SK-N-SH (cell line): ENCODE measurements at regions not wholly inside any gene's neighbourhood (a gene's known extent, or its start where the extent isn't known, plus 50 kb on each side); places are given as distances from the start of the nearest gene placed in this dataset.

Experiments used
- CTCF ChIA-PET: fragments of 300-600, 350-600 bp; formaldehyde crosslinking; extraction: SDS; loops from one replicate; lab custom pipeline; 2021; lab: Yijun Ruan, JAX
- POLR2A ChIA-PET: fragments of 350-600 bp; sonication (Branson Sonifier 250); formaldehyde crosslinking; extraction: SDS; loops from one replicate; lab custom pipeline; 2020; ENCODE audit warnings: antibody characterized with exemption, inconsistent platforms; lab: Yijun Ruan, JAX
- DNase-seq: peaks from one replicate; pipeline ENCODE4 v3.0.0; 2012
- H2AFZ ChIP-seq: fragments of 200-600 bp; sonication (generic); 2 replicates; pipeline ENCODE4 v1.8.1; 2016; ENCODE audit warnings: antibody characterized with exemption, mild to moderate bottlenecking, low read depth
- H3F3A ChIP-seq: fragments of 200-600 bp; sonication (generic); replicated peaks from 2 replicates; pipeline ENCODE3; 2016; ENCODE audit warnings: antibody characterized with exemption, mild to moderate bottlenecking; ENCODE audit not compliant: insufficient read depth
- H3K27ac ChIP-seq, 2 experiments: fragments of 200-500 bp in 1 of 2; fragments of 200-600 bp in 1 of 2; sonication (Bioruptor generic) in 1 of 2; sonication (generic), shearing (Covaris generic) in 1 of 2; 2 replicates each; pipeline versions ENCODE4 v1.5.1 to v1.6.1; 2014 to 2016; ENCODE audit warnings: low read depth in 2 of 2, inconsistent platforms in 1 of 2, low read length in 1 of 2, mild to moderate bottlenecking in 1 of 2, mixed read lengths in 1 of 2
- H3K27me3 ChIP-seq: fragments of 200-600 bp; sonication (generic), shearing (Covaris generic); 2 replicates; pipeline ENCODE4 v1.6.1; 2016; ENCODE audit warnings: mixed run types; ENCODE audit not compliant: insufficient read depth
- H3K36me3 ChIP-seq, 2 experiments: fragments of 200-500 bp in 1 of 2; fragments of 200-600 bp in 1 of 2; sonication (Bioruptor generic) in 1 of 2; sonication (generic) in 1 of 2; replicated peaks in 1 of 2; 2 replicates each; pipeline versions ENCODE3 to v1.5.1; 2014 to 2016; ENCODE audit warnings: low read length in 1 of 2, mild to moderate bottlenecking in 1 of 2; ENCODE audit not compliant: insufficient read depth in 2 of 2, control insufficient read depth in 1 of 2
- H3K4me1 ChIP-seq, 2 experiments: fragments of 200-500 bp in 1 of 2; fragments of 200-600 bp in 1 of 2; sonication (Bioruptor generic) in 1 of 2; sonication (generic), shearing (Covaris generic) in 1 of 2; 2 replicates each; pipeline versions ENCODE4 v1.5.1 to v1.6.1; 2014 to 2016; ENCODE audit warnings: low read depth in 1 of 2, low read length in 1 of 2, mixed run types in 1 of 2; ENCODE audit not compliant: insufficient read depth in 2 of 2, control insufficient read depth in 1 of 2
- H3K4me2 ChIP-seq: fragments of 200-600 bp; sonication (generic), shearing (Covaris generic); 2 replicates; pipeline ENCODE4 v1.6.1; 2017; ENCODE audit warnings: mixed run types
- H3K4me3 ChIP-seq, 2 experiments: fragments of 200-500 bp in 1 of 2; fragments of 200-600 bp in 1 of 2; sonication (Bioruptor generic) in 1 of 2; sonication (generic), shearing (Covaris generic) in 1 of 2; 2 replicates each; pipeline versions ENCODE4 v1.5.1 to v1.8.1; 2014 to 2016; ENCODE audit warnings: low read depth in 2 of 2, inconsistent platforms in 1 of 2, low read length in 1 of 2, mild to moderate bottlenecking in 1 of 2, mixed read lengths in 1 of 2, moderate library complexity in 1 of 2
- H3K79me2 ChIP-seq: fragments of 200-600 bp; sonication (generic); 2 replicates; pipeline ENCODE4 v1.8.1; 2017; ENCODE audit warnings: mild to moderate bottlenecking; ENCODE audit not compliant: insufficient read depth
- H3K9ac ChIP-seq: fragments of 200-600 bp; sonication (generic); 2 replicates; pipeline ENCODE4 v1.6.1; 2017; ENCODE audit warnings: mixed run types
- H3K9me2 ChIP-seq: fragments of 200-600 bp; sonication (generic); 2 replicates; pipeline ENCODE4 v1.6.1; 2017; ENCODE audit warnings: mixed run types
- H3K9me3 ChIP-seq: fragments of 200-600 bp; sonication (generic); 2 replicates; pipeline ENCODE4 v1.6.1; 2017; ENCODE audit warnings: mixed run types, mild to moderate bottlenecking, moderate library complexity
- H4K20me1 ChIP-seq: fragments of 200-600 bp; sonication (generic); 2 replicates; pipeline ENCODE4 v1.6.1; 2017; ENCODE audit warnings: mild to moderate bottlenecking, mixed run types; ENCODE audit not compliant: insufficient read depth
- EZH2phosphoT487 ChIP-seq: fragments of 200-600 bp; sonication (generic); IDR thresholded peaks from 2 replicates; pipeline ENCODE4 v1.6.1; 2017; ENCODE audit warnings: low read depth, mixed run types, mild to moderate bottlenecking, antibody characterized with exemption, moderate library complexity, borderline replicate concordance
- FOSL2 ChIP-seq: IDR thresholded peaks from 2 replicates; pipeline ENCODE4 v1.4.0; 2012; ENCODE audit warnings: low read depth, mild to moderate bottlenecking, moderate library complexity, borderline replicate concordance
- FOXM1 ChIP-seq: IDR thresholded peaks from 2 replicates; pipeline ENCODE4 v1.4.0; 2012; ENCODE audit warnings: low read depth, mild to moderate bottlenecking
- GATA2 ChIP-seq: sonication (generic); formaldehyde crosslinking; IDR thresholded peaks from 2 replicates; pipeline ENCODE4 v1.5.0; 2020; ENCODE audit warnings: mild to moderate bottlenecking, missing genetic modification reagents
- JUND ChIP-seq: IDR thresholded peaks from 2 replicates; pipeline ENCODE4 v1.4.0; 2012
- MAX ChIP-seq: IDR thresholded peaks from 2 replicates; pipeline ENCODE4 v1.4.0; 2012; ENCODE audit warnings: low read depth
- RCOR1 ChIP-seq: fragments of 150-350 bp; IDR thresholded peaks from 2 replicates; pipeline ENCODE4 v1.6.1; 2017; ENCODE audit warnings: antibody characterized with exemption, low read length
- REST ChIP-seq: IDR thresholded peaks from 2 replicates; pipeline ENCODE4 v1.6.1; 2012; ENCODE audit warnings: mild to moderate bottlenecking, low read depth, low read length, moderate library complexity
- SIN3A ChIP-seq: IDR thresholded peaks from 2 replicates; pipeline ENCODE4 v1.6.1; 2012; ENCODE audit warnings: low read depth, mild to moderate bottlenecking, low read length, moderate library complexity, borderline replicate concordance
- SMC3 ChIP-seq: IDR thresholded peaks from 2 replicates; pipeline ENCODE4 v1.6.1; 2012; ENCODE audit warnings: low read depth, low read length, improper control_type of control experiment
- TAF1 ChIP-seq: IDR thresholded peaks from 2 replicates; pipeline ENCODE4 v1.6.1; 2012; ENCODE audit warnings: low read depth, mild to moderate bottlenecking, low read length, moderate library complexity, borderline replicate concordance
- USF1 ChIP-seq: IDR thresholded peaks from 2 replicates; pipeline ENCODE4 v1.4.0; 2012; ENCODE audit warnings: low read depth, borderline replicate concordance
- USF2 ChIP-seq: fragments of 150-350 bp; IDR thresholded peaks from 2 replicates; pipeline ENCODE4 v1.6.1; 2017; ENCODE audit warnings: antibody characterized with exemption, low read length, low read depth, borderline replicate concordance
- YY1 ChIP-seq: IDR thresholded peaks from 2 replicates; pipeline ENCODE4 v1.4.0; 2012; ENCODE audit warnings: low read depth, mild to moderate bottlenecking
- WGBS: methylation state at CpG from one replicate; pipeline ENCODE4 v1.1.6; 2017; ENCODE audit warnings: low lambda C conversion rate; 5-methylcytosine and 5-hydroxymethylcytosine counted together

- no peaks in the 10 kb centered on the region for H3K4me1 ChIP-seq
- H3K9me3 ChIP-seq = no peaks in the 10 kb centered on the region
- no peaks in the 10 kb centered on the region for H3K27me3 ChIP-seq
- H3K79me2 ChIP-seq = no peaks in the 10 kb centered on the region
- H3F3A ChIP-seq = peaks cover 5% of the 10 kb centered on the region
- POLR2A ChIA-PET = no interaction called here
- no peaks in the 10 kb centered on the region for H4K20me1 ChIP-seq
- no peak overlapping the region for H3K4me3 ChIP-seq
- H3K9ac ChIP-seq = no peak overlapping the region
- CTCF ChIA-PET = no interaction called here
- no peaks in the 10 kb centered on the region for H3K9me2 ChIP-seq
- H3K4me2 ChIP-seq = no peak overlapping the region
- H3K27ac ChIP-seq = no peak overlapping the region
- DNase-seq = no peak
- WGBS = 14% methylated on average over 3 of the region's 3 CpGs
- no peak for TF ChIP-seq USF1
- TF ChIP-seq EZH2phosphoT487 = no peak
- no peak for TF ChIP-seq MAX
- TF ChIP-seq RCOR1 = no peak
- H2AFZ ChIP-seq = no peak overlapping the region
- H3K36me3 ChIP-seq = no peaks in the 10 kb centered on the region
These were observed 619.0 kb downstream of the CDH18 start for GRCh38 chr5:19369048-19369447.

- CTCF ChIA-PET = interaction anchor here (0.5 kb wide), 1 partner anchor 30 kb away, joined by 3 read pairs; no protein-coding TSS in a partner anchor
- no peak overlapping the region for H3K9ac ChIP-seq
- no peak overlapping the region for H3K27ac ChIP-seq
- no peaks in the 10 kb centered on the region for H3K9me2 ChIP-seq
- no peak for TF ChIP-seq REST
- no peak for TF ChIP-seq SMC3
- TF ChIP-seq YY1 = no peak
- TF ChIP-seq FOXM1 = no peak
- TF ChIP-seq USF2 = no peak
- no peak for TF ChIP-seq SIN3A
- no peak for TF ChIP-seq JUND
- no peak for TF ChIP-seq FOSL2
- no peak for TF ChIP-seq GATA2 (CRISPR knock-in tag)
- no peak for TF ChIP-seq TAF1
- TF ChIP-seq, all 33 proteins: peak for 0
- POLR2A ChIA-PET = no interaction called here
- 10% methylated on average over 4 of the region's 4 CpGs for WGBS
- Histone ChIP-seq H3K4me3 (no peak overlapping the region), H3K4me2 (no peak overlapping the region), H3K4me1 (no peaks in the 10 kb centered on the region), H3K27me3 (no peaks in the 10 kb centered on the region), H2AFZ (no peak overlapping the region), H3K36me3 (no peaks in the 10 kb centered on the region), H3K79me2 (no peaks in the 10 kb centered on the region), H4K20me1 (no peaks in the 10 kb centered on the region), H3F3A (peaks cover 5% of the 10 kb centered on the region), H3K9me3 (no peaks in the 10 kb centered on the region)
- no peak for DNase-seq
These were observed 618.4 kb downstream of the CDH18 start for GRCh38 chr5:19369561-19369960.
